GM12878 (cell line): ENCODE measurements at regions not wholly inside any gene's neighbourhood (a gene's known extent, or its start where the extent isn't known, plus 50 kb on each side); places are given as distances from the start of the nearest gene placed in this dataset.

Experiments
- ATAC-seq: fragments of 200-7000 bp; cut with Tn5 transposase; 3 replicates; pipeline ENCODE4 v1.9.1; 2020; ENCODE audit warnings: mild to moderate bottlenecking, moderate library complexity
- BruUV-seq: library from RNA; stranded (reverse); fragments of 400-500 nt; replicated peaks from 2 replicates; lab custom pipeline; 2021; lab: Mats Ljungman, UMichigan
- CTCF ChIA-PET: fragments of 300-600 bp; sonication (Branson Sonifier 250); formaldehyde crosslinking; extraction: SDS; loops from one replicate; lab custom pipeline; 2021; ENCODE audit warnings: inconsistent platforms; lab: Yijun Ruan, JAX
- POLR2A ChIA-PET: fragments of 350-600 bp; formaldehyde crosslinking; extraction: SDS; loops from one replicate; lab custom pipeline; 2021; ENCODE audit warnings: inconsistent platforms; lab: Charles Lee
- RAD21 ChIA-PET: fragments of 300-600 bp; sonication (Branson Sonifier 250); formaldehyde crosslinking; loops from one replicate; lab custom pipeline; 2023; ENCODE audit warnings: antibody characterized with exemption; ENCODE audit not compliant: unreplicated experiment; lab: Charles Lee
- SMC1A ChIA-PET: fragments of 300-600 bp; sonication (Branson Sonifier 250); formaldehyde crosslinking; loops from one replicate; lab custom pipeline; 2023; ENCODE audit not compliant: unreplicated experiment, uncharacterized antibody; lab: Charles Lee
- DNase-seq: peaks from one replicate; pipeline ENCODE4 v3.0.0-alpha.2; 2011; ENCODE audit warnings: low read depth, low spot score
- FAIRE-seq: peaks from 3 replicates; lab custom pipeline; 2011; peaks lifted over from hg19 to GRCh38; lab: Jason Lieb, UNC
- H2AFZ ChIP-seq: 2 replicates; pipeline ENCODE4 v1.6.0; 2011; ENCODE audit warnings: low read depth, low read length, control low read depth; ENCODE audit not compliant: control insufficient read depth
- H3K27ac ChIP-seq: 2 replicates; pipeline ENCODE4 v1.5.1; 2011; ENCODE audit warnings: control low read depth; ENCODE audit not compliant: control insufficient read depth, insufficient read depth
- H3K27me3 ChIP-seq, 2 experiments: replicated peaks in 1 of 2; 2 replicates each; pipeline versions ENCODE4 v1.6.0 to v1.6.1; 2011; ENCODE audit warnings: low read length in 1 of 2; ENCODE audit not compliant: control insufficient read depth in 2 of 2, insufficient read depth in 2 of 2
- H3K36me3 ChIP-seq, 2 experiments: 2 replicates each; pipeline ENCODE4 v1.5.1; 2011; ENCODE audit warnings: low read length in 1 of 2; ENCODE audit not compliant: control insufficient read depth in 2 of 2, insufficient read depth in 2 of 2
- H3K4me1 ChIP-seq: 2 replicates; pipeline ENCODE4 v1.6.1; 2011; ENCODE audit warnings: mild to moderate bottlenecking, low read length, moderate library complexity, mixed read lengths; ENCODE audit not compliant: control insufficient read depth, insufficient read depth
- H3K4me2 ChIP-seq: 2 replicates; pipeline ENCODE4 v1.6.0; 2011; ENCODE audit warnings: control low read depth; ENCODE audit not compliant: control insufficient read depth, insufficient read depth
- H3K4me3 ChIP-seq: fragments of 200-600 bp; sonication (generic); 2 replicates; pipeline ENCODE4 v1.5.1; 2016
- H3K79me2 ChIP-seq: 2 replicates; pipeline ENCODE4 v1.6.0; 2011; ENCODE audit warnings: low read length; ENCODE audit not compliant: control insufficient read depth, insufficient read depth
- H3K9ac ChIP-seq: 2 replicates; pipeline ENCODE4 v1.8.0; 2011; ENCODE audit warnings: low read length, control low read depth, mixed read lengths; ENCODE audit not compliant: control insufficient read depth, insufficient read depth
- H3K9me3 ChIP-seq: replicated peaks from 3 replicates; pipeline ENCODE4 v1.5.1; 2011; ENCODE audit warnings: mild to moderate bottlenecking, low read length; ENCODE audit not compliant: control insufficient read depth, insufficient read depth
- H4K20me1 ChIP-seq: 2 replicates; pipeline ENCODE4 v1.6.0; 2011; ENCODE audit not compliant: control insufficient read depth, insufficient read depth
- ASH2L ChIP-seq: fragments of 300-600, 200-600 bp; sonication (generic); IDR thresholded peaks from 2 replicates; pipeline ENCODE4 v1.6.1; 2017; ENCODE audit warnings: low read depth, mild to moderate bottlenecking, borderline replicate concordance
- CEBPB ChIP-seq, 2 experiments: fragments of 150-350 bp in 1 of 2; IDR thresholded peaks; 2 replicates each; pipeline ENCODE4 v1.6.1; 2012 to 2014; ENCODE audit warnings: low read depth in 2 of 2, low read length in 2 of 2, borderline replicate concordance in 1 of 2, inconsistent platforms in 1 of 2
- ELK1 ChIP-seq: IDR thresholded peaks from 2 replicates; pipeline ENCODE4 v1.6.1; 2012; ENCODE audit warnings: low read depth, low read length, improper control_type of control experiment
- EP300 ChIP-seq, 2 experiments: fragments of 150-350 bp in 1 of 2; IDR thresholded peaks; 2 replicates each; pipeline ENCODE4 v1.6.1; 2011 to 2012; ENCODE audit warnings: low read depth in 2 of 2, low read length in 2 of 2, borderline replicate concordance in 1 of 2, improper control_type of control experiment in 1 of 2, inconsistent platforms in 1 of 2; ENCODE audit not compliant: control insufficient read depth in 1 of 2
- HDAC6 ChIP-seq: fragments of 200-600 bp; sonication (generic); IDR thresholded peaks from one replicate; pipeline ENCODE4 v1.8.0; 2017; ENCODE audit warnings: antibody characterized with exemption; ENCODE audit not compliant: unreplicated experiment
- IKZF2 ChIP-seq, 2 experiments: fragments of 450-650 bp; IDR thresholded peaks; 2 replicates each; pipeline ENCODE4 v1.6.1; 2017; ENCODE audit warnings: mild to moderate bottlenecking in 2 of 2, moderate library complexity in 2 of 2
- NR2C2 ChIP-seq: IDR thresholded peaks from 2 replicates; pipeline ENCODE4 v1.6.1; 2011; ENCODE audit warnings: borderline replicate concordance, low read depth; ENCODE audit not compliant: control insufficient read depth, insufficient read length
- NRF1 ChIP-seq: conservative IDR thresholded peaks from 2 replicates; pipeline ENCODE4 v1.6.1; 2011; ENCODE audit warnings: mild to moderate bottlenecking, low read depth, low read length, improper control_type of control experiment
- POLR2AphosphoS2 ChIP-seq: IDR thresholded peaks from 2 replicates; pipeline ENCODE4 v1.6.1; 2011; ENCODE audit warnings: low read depth, mild to moderate bottlenecking, low read length, improper control_type of control experiment, moderate library complexity
- ZBTB33 ChIP-seq: fragments of 450-650 bp; IDR thresholded peaks from 2 replicates; pipeline ENCODE4 v1.6.1; 2017; ENCODE audit warnings: mild to moderate bottlenecking
- WGBS: methylation state at CpG from one replicate; pipeline ENCODE4 v1.1.6; 2016; ENCODE audit warnings: low lambda C conversion rate; ENCODE audit not compliant: insufficient replicate concordance, insufficient coverage; ENCODE audit errors: missing lambda C conversion rate; 5-methylcytosine and 5-hydroxymethylcytosine counted together
- in situ Hi-C: fragments of 300-500 bp; cut with MboI; formaldehyde crosslinking; loops from 9 replicates; pipeline ENCODE4 v1.14.3; 2018; ENCODE audit warnings: mixed read lengths
- intact Hi-C: fragments of 100-400 bp; cut with micrococcal nuclease; formaldehyde crosslinking; loops from one replicate; pipeline ENCODE4 v1.14.2; 2022; ENCODE audit not compliant: unreplicated experiment

GRCh38 chr1:94617957-94618739 lies 76.6 kb upstream of the F3 start:
- ATAC-seq (no peak), FAIRE-seq (no peak), DNase-seq (no peak)
- CTCF ChIA-PET, result no interaction called here
- TF ChIP-seq HDAC6, result no peak
- TF ChIP-seq NRF1, result no peak
- TF ChIP-seq ZBTB33, result no peak
- no peak for TF ChIP-seq ASH2L
- TF ChIP-seq POLR2AphosphoS2, result no peak
- TF ChIP-seq ELK1, result no peak
- no peak for TF ChIP-seq CEBPB (IDR thresholded peaks at IDR 0.05; ENCODE audit: borderline replicate concordance in 1 of 2, low read depth in 2 of 2, low read length in 2 of 2)
- TF ChIP-seq NR2C2, result no peak
- no peak for TF ChIP-seq IKZF2 (IDR thresholded peaks at IDR 0.05)
- TF ChIP-seq EP300 (IDR thresholded peaks at IDR 0.05; ENCODE audit: borderline replicate concordance in 1 of 2, control insufficient read depth in 1 of 2, low read depth in 2 of 2, low read length in 2 of 2), result no peak
- H3K27ac ChIP-seq, result no peak overlapping the region
- no TSS peak for BruUV-seq
- H3K9me3 ChIP-seq, result no peaks in the 10 kb centered on the region; the same call in 2 of the 3 replicates
- H3K4me1 ChIP-seq, result no peaks in the 10 kb centered on the region
- 41% methylated on average over 13 of the region's 13 CpGs for WGBS
- H3K4me2 ChIP-seq, result no peak overlapping the region
- in situ Hi-C loops (no loop called here), intact Hi-C loops (no loop called here)
- POLR2A ChIA-PET, result no interaction called here
- H2AFZ ChIP-seq, result no peak overlapping the region
- H3K4me3 ChIP-seq, result no peak overlapping the region
- H3K36me3 ChIP-seq, result no peaks in the 10 kb centered on the region
- SMC1A ChIA-PET, result no interaction called here
- no peak overlapping the region for H3K9ac ChIP-seq
- RAD21 ChIA-PET, result no interaction called here
- H3K27me3 ChIP-seq, result no peaks in the 10 kb centered on the region; a peak in 1 of 4 replicates
- H3K79me2 ChIP-seq, result no peaks in the 10 kb centered on the region
- no peaks in the 10 kb centered on the region for H4K20me1 ChIP-seq
